Panc1 (cell line): ENCODE measurements at regions not wholly inside any gene's neighbourhood (a gene's known extent, or its start where the extent isn't known, plus 50 kb on each side); places are given as distances from the start of the nearest gene placed in this dataset.
"Not testable (repeated sequence)": the region's sequence is repeated elsewhere in the genome, so short reads cannot be mapped to it uniquely, and the experiment has no call there.

Experiments used
- POLR2AphosphoS5 ChIP-seq: IDR thresholded peaks from 2 replicates; pipeline ENCODE4 v1.6.1; 2012; ENCODE audit warnings: mild to moderate bottlenecking, low read depth, low read length, moderate library complexity
- SIN3A ChIP-seq: IDR thresholded peaks from 2 replicates; pipeline ENCODE4 v1.6.1; 2012; ENCODE audit warnings: low read depth, mild to moderate bottlenecking, low read length, moderate library complexity, borderline replicate concordance; ENCODE audit not compliant: insufficient read depth
- TF ChIP-seq, protein P1 (sequence below): fragments of 450-650 bp; IDR thresholded peaks from 2 replicates; pipeline ENCODE4 v1.5.1; 2017; ENCODE audit warnings: mild to moderate bottlenecking
- TF ChIP-seq, protein P2 (sequence below), 2 experiments: IDR thresholded peaks; 2 replicates each; pipeline ENCODE4 v1.6.1; 2011 to 2012; ENCODE audit warnings: low read depth in 2 of 2, control low read depth in 1 of 2, low read length in 1 of 2, mild to moderate bottlenecking in 1 of 2, moderate library complexity in 1 of 2; ENCODE audit not compliant: insufficient read depth in 1 of 2

DNA sequence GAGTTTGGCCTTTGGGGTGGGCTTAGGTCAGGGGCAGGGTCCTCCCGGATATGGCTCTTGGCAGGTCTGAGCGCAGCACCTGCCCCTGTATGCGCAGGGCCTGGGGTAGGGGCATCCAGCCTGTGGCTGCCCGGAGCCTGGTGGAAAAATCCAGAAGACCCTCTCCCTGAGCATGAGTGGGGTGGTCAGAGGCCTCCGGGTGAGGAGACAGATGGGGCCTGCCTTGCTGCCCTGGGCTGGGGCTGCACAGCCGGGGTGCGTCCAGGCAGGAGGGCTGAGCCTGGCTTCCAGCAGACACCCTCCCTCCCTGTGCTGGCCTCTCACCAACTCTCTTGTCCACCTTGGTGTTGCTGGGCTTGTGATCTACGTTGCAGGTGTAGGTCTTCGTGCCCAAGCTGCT, 99.1 kb downstream of the TMEM121 start:
- TF ChIP-seq, protein P1, sequence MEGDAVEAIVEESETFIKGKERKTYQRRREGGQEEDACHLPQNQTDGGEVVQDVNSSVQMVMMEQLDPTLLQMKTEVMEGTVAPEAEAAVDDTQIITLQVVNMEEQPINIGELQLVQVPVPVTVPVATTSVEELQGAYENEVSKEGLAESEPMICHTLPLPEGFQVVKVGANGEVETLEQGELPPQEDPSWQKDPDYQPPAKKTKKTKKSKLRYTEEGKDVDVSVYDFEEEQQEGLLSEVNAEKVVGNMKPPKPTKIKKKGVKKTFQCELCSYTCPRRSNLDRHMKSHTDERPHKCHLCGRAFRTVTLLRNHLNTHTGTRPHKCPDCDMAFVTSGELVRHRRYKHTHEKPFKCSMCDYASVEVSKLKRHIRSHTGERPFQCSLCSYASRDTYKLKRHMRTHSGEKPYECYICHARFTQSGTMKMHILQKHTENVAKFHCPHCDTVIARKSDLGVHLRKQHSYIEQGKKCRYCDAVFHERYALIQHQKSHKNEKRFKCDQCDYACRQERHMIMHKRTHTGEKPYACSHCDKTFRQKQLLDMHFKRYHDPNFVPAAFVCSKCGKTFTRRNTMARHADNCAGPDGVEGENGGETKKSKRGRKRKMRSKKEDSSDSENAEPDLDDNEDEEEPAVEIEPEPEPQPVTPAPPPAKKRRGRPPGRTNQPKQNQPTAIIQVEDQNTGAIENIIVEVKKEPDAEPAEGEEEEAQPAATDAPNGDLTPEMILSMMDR = not testable (repeated sequence)
- not testable (repeated sequence) for TF ChIP-seq SIN3A, POLR2AphosphoS5
- TF ChIP-seq, protein P2, sequence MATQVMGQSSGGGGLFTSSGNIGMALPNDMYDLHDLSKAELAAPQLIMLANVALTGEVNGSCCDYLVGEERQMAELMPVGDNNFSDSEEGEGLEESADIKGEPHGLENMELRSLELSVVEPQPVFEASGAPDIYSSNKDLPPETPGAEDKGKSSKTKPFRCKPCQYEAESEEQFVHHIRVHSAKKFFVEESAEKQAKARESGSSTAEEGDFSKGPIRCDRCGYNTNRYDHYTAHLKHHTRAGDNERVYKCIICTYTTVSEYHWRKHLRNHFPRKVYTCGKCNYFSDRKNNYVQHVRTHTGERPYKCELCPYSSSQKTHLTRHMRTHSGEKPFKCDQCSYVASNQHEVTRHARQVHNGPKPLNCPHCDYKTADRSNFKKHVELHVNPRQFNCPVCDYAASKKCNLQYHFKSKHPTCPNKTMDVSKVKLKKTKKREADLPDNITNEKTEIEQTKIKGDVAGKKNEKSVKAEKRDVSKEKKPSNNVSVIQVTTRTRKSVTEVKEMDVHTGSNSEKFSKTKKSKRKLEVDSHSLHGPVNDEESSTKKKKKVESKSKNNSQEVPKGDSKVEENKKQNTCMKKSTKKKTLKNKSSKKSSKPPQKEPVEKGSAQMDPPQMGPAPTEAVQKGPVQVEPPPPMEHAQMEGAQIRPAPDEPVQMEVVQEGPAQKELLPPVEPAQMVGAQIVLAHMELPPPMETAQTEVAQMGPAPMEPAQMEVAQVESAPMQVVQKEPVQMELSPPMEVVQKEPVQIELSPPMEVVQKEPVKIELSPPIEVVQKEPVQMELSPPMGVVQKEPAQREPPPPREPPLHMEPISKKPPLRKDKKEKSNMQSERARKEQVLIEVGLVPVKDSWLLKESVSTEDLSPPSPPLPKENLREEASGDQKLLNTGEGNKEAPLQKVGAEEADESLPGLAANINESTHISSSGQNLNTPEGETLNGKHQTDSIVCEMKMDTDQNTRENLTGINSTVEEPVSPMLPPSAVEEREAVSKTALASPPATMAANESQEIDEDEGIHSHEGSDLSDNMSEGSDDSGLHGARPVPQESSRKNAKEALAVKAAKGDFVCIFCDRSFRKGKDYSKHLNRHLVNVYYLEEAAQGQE (IDR thresholded peaks at IDR 0.05; ENCODE audit: insufficient read depth in 1 of 2, low read depth in 2 of 2, low read length in 1 of 2) = not testable (repeated sequence)
